Natural killer cell (primary cell): ENCODE measurements at regions not wholly inside any gene's neighbourhood (a gene's known extent, or its start where the extent isn't known, plus 50 kb on each side); places are given as distances from the start of the nearest gene placed in this dataset.
"Not testable (repeated sequence)": the region's sequence is repeated elsewhere in the genome, so short reads cannot be mapped to it uniquely, and the experiment has no call there.

Experiments
- ATAC-seq, 3 donors: fragments of 150-1000 bp in 2 of 3; fragments of 200-7000 bp in 1 of 3; cut with Tn5 transposase; 1 replicate in 1 of 3; 2 replicates in 2 of 3; pipeline ENCODE4 v1.10.0; 2021; ENCODE audit warnings: mild to moderate bottlenecking in 2 of 3, moderate library complexity in 2 of 3
- DNase-seq, 2 donors: peaks; one replicate each; pipeline versions ENCODE4 v3.0.0 to v3.0.0-alpha.2; 2013 to 2021; ENCODE audit warnings: mixed read lengths in 1 of 2
- H3K27ac ChIP-seq: one replicate; pipeline ENCODE4 v1.5.1; 2013; ENCODE audit warnings: mild to moderate bottlenecking, low read length
- H3K27me3 ChIP-seq: one replicate; pipeline ENCODE4 v1.6.1; 2013; ENCODE audit warnings: low read length; ENCODE audit not compliant: control insufficient read depth, insufficient read depth
- H3K36me3 ChIP-seq: one replicate; pipeline ENCODE4 v1.6.1; 2013; ENCODE audit warnings: low read length; ENCODE audit not compliant: control insufficient read depth, insufficient read depth
- H3K4me1 ChIP-seq: one replicate; pipeline ENCODE4 v1.6.1; 2013; ENCODE audit warnings: low read length; ENCODE audit not compliant: control insufficient read depth, insufficient read depth
- H3K4me3 ChIP-seq: one replicate; pipeline ENCODE4 v1.5.1; 2013; ENCODE audit warnings: low read length
- H3K9me3 ChIP-seq: one replicate; pipeline ENCODE4 v1.6.1; 2013; ENCODE audit warnings: low read length; ENCODE audit not compliant: control insufficient read depth, insufficient read depth
- H3K27ac Mint-ChIP-seq, 2 donors: one replicate each; pipeline ENCODE4 v1.8.0; 2022; ENCODE audit warnings: mild to moderate bottlenecking in 2 of 2, mixed read lengths in 2 of 2, moderate library complexity in 1 of 2
- H3K27me3 Mint-ChIP-seq, 2 donors: one replicate each; pipeline ENCODE4 v1.8.0; 2022; ENCODE audit warnings: low read depth in 2 of 2, mixed read lengths in 2 of 2
- H3K36me3 Mint-ChIP-seq: one replicate; pipeline ENCODE4 v1.8.0; 2022; ENCODE audit warnings: mixed read lengths
- H3K4me1 Mint-ChIP-seq, 2 donors: one replicate each; pipeline ENCODE4 v1.8.0; 2022; ENCODE audit warnings: mixed read lengths in 2 of 2
- H3K4me3 Mint-ChIP-seq: one replicate; pipeline ENCODE4 v1.8.0; 2022; ENCODE audit warnings: mild to moderate bottlenecking, moderate library complexity, mixed read lengths
- H3K9me3 Mint-ChIP-seq, 2 donors: one replicate each; pipeline ENCODE4 v1.8.0; 2022; ENCODE audit warnings: mixed read lengths in 2 of 2
- WGBS: methylation state at CpG from one replicate; pipeline ENCODE4 v1.1.7; 2013; ENCODE audit warnings: missing lambda C conversion rate; ENCODE audit not compliant: insufficient coverage; 5-methylcytosine and 5-hydroxymethylcytosine counted together
- intact Hi-C: fragments of 100-400 bp; cut with micrococcal nuclease; formaldehyde crosslinking; loops from one replicate; pipeline ENCODE4 v1.14.2; 2022
- TF ChIP-seq, protein P1 (sequence below): fragments of 200-600 bp; IDR thresholded peaks from one replicate; pipeline ENCODE4 v1.8.0; 2022; ENCODE audit warnings: antibody characterized with exemption

DNA sequence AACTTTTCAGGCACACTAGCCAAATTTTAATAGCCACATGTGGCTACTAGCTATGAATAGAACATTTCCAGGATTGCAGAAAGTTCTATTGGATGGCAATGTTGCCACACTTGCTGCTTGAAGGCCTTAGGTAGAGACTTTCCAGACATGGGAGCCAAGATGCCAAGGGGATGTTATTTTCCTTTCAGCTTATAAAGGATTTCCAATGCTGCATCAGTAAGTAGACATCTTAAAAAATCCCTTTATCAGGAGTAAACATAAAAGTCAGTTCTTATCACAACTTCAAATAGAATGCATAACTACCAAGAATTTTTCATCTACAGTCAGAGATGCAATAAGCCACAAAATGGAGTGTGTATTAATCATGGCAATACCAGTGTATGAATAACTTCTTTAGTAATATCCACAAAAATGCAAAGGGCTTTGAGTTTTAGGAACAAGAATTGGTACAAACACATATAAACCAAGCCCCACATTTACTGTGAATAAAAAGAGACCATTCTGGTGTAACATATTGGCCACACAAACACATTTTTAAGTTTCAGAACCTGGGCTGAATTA is 457.1 kb upstream of the ADAMTS9 start:
- intact Hi-C loops, result no loop called here
- Histone ChIP-seq H3K27ac (no peak overlapping the region), H3K27me3 (no peaks in the 10 kb centered on the region), H3K4me3 (no peak overlapping the region), H3K36me3 (no peaks in the 10 kb centered on the region), H3K4me1 (no peaks in the 10 kb centered on the region), H3K9me3 (no peaks in the 10 kb centered on the region)
- H3K27me3 Mint-ChIP-seq, result no peaks in the 10 kb centered on the region
- no peak overlapping the region for H3K27ac Mint-ChIP-seq
- peaks cover 2 to 10% of the 10 kb centered on the region in 2 donors for H3K9me3 Mint-ChIP-seq
- TF ChIP-seq, protein P1, sequence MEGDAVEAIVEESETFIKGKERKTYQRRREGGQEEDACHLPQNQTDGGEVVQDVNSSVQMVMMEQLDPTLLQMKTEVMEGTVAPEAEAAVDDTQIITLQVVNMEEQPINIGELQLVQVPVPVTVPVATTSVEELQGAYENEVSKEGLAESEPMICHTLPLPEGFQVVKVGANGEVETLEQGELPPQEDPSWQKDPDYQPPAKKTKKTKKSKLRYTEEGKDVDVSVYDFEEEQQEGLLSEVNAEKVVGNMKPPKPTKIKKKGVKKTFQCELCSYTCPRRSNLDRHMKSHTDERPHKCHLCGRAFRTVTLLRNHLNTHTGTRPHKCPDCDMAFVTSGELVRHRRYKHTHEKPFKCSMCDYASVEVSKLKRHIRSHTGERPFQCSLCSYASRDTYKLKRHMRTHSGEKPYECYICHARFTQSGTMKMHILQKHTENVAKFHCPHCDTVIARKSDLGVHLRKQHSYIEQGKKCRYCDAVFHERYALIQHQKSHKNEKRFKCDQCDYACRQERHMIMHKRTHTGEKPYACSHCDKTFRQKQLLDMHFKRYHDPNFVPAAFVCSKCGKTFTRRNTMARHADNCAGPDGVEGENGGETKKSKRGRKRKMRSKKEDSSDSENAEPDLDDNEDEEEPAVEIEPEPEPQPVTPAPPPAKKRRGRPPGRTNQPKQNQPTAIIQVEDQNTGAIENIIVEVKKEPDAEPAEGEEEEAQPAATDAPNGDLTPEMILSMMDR, result no peak
- ATAC-seq (no peak), DNase-seq (no peak)
- H3K4me3 Mint-ChIP-seq, result no peak overlapping the region
- no peaks in the 10 kb centered on the region for H3K36me3 Mint-ChIP-seq
- H3K4me1 Mint-ChIP-seq, result no peaks in the 10 kb centered on the region

DNA sequence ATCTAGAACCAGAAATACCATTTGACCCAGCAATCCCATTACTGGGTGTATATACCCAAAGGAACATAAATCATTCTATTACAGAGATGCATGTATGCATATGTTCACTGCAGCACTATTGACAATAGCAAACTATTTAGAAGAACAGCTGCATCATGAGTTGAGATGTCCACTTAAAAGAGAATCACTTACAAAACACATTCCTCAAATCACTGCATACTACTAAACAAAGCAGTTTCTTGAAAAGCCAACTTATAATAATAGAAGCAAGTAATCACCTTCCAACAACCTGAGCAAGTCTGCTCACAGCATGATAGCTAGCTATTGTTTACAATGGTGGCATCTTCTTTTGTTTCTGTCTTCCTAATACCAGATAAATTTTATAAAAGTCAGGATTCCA is 454.7 kb upstream of the ADAMTS9 start:
- intact Hi-C loops, result no loop called here

DNA sequence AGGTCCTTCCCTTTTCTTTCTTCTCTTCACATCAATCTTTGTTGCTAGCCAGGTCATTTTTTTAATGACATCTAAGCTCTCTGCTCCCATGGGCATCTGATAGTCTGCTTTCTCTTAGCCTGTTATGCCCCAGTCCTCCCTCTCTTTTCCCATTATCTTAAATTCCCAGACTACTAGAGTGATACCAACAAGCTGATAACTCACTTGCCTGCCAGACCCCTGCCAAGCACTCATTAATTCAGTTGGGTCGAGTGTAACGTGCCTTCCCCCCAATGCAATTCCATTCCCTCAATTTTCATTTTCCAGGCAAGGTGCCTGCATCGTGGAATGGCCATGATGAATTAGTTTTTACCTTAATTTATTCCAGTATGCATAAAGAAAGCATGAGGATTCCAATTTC is 450.8 kb upstream of the ADAMTS9 start:
- ATAC-seq (no peak), DNase-seq (no peak)
- TF ChIP-seq, protein P1, result no peak
- Mint-ChIP-seq H3K4me3 (no peak overlapping the region), H3K27me3 (no peaks in the 10 kb centered on the region), H3K27ac (no peak overlapping the region), H3K9me3 (peaks cover 16 to 19% of the 10 kb centered on the region in 2 donors), H3K4me1 (no peaks in the 10 kb centered on the region), H3K36me3 (peaks cover 7% of the 10 kb centered on the region)
- H3K4me1 ChIP-seq, result no peaks in the 10 kb centered on the region
- H3K9me3 ChIP-seq, result no peaks in the 10 kb centered on the region
- 76% methylated on average over 3 of the region's 3 CpGs for WGBS
- intact Hi-C loops, result no loop called here
- no peaks in the 10 kb centered on the region for H3K36me3 ChIP-seq
- no peak overlapping the region for H3K27ac ChIP-seq
- H3K4me3 ChIP-seq, result no peak overlapping the region
- H3K27me3 ChIP-seq, result no peaks in the 10 kb centered on the region

More for the DNA sequence above, 454.7 kb upstream of the ADAMTS9 start:
- H3K27ac ChIP-seq, result no peak overlapping the region
- H3K27me3 Mint-ChIP-seq, result no peaks in the 10 kb centered on the region
- H3K27me3 ChIP-seq, result no peaks in the 10 kb centered on the region
- no peak overlapping the region for H3K27ac Mint-ChIP-seq
- no peaks in the 10 kb centered on the region for H3K36me3 ChIP-seq
- TF ChIP-seq, protein P1, result no peak
- H3K9me3 ChIP-seq, result no peaks in the 10 kb centered on the region
- peaks cover 7% of the 10 kb centered on the region for H3K36me3 Mint-ChIP-seq
- H3K4me3 Mint-ChIP-seq, result no peak overlapping the region
- H3K9me3 Mint-ChIP-seq, result peaks cover 5 to 16% of the 10 kb centered on the region in 2 donors
- H3K4me1 ChIP-seq, result no peaks in the 10 kb centered on the region
- ATAC-seq (no peak), DNase-seq (no peak)
- no peak overlapping the region for H3K4me3 ChIP-seq
- no peaks in the 10 kb centered on the region for H3K4me1 Mint-ChIP-seq

DNA sequence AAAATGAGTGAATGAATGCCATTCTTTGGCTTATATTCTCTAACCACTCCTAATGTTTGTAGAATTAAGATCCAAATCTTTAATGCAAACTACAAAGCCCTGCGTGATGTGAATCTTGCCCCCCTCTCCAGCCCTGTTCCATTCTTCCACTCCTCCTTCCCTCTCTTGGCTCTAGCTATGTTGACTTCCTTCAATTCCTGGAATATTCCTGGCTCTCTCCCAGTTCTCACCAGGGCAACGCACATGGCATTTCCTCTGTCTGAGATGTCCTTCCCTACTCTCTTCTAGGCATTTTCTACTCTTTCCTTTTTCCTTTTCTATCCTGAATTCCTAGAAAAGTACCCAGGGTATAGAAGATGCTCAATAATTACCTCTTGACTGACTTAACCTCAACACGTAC is 446.0 kb upstream of the ADAMTS9 start:
- H3K4me1 Mint-ChIP-seq, H3K4me1 ChIP-seq, H3K36me3 ChIP-seq, H3K27me3 Mint-ChIP-seq, intact Hi-C loops, H3K9me3 ChIP-seq, H3K27me3 ChIP-seq, H3K27ac ChIP-seq, DNase-seq, H3K27ac Mint-ChIP-seq, ATAC-seq, H3K4me3 ChIP-seq, H3K4me3 Mint-ChIP-seq, H3K36me3 Mint-ChIP-seq: not testable (repeated sequence)
- peaks cover 18 to 20% of the 10 kb centered on the region in 2 donors for H3K9me3 Mint-ChIP-seq
- WGBS, result 84% methylated on average over 2 of the region's 3 CpGs
